ENCODE measurements at regions not wholly inside any gene's neighbourhood (a gene's known extent, or its start where the extent isn't known, plus 50 kb on each side); places are given as distances from the start of the nearest gene placed in this dataset.

DNA sequence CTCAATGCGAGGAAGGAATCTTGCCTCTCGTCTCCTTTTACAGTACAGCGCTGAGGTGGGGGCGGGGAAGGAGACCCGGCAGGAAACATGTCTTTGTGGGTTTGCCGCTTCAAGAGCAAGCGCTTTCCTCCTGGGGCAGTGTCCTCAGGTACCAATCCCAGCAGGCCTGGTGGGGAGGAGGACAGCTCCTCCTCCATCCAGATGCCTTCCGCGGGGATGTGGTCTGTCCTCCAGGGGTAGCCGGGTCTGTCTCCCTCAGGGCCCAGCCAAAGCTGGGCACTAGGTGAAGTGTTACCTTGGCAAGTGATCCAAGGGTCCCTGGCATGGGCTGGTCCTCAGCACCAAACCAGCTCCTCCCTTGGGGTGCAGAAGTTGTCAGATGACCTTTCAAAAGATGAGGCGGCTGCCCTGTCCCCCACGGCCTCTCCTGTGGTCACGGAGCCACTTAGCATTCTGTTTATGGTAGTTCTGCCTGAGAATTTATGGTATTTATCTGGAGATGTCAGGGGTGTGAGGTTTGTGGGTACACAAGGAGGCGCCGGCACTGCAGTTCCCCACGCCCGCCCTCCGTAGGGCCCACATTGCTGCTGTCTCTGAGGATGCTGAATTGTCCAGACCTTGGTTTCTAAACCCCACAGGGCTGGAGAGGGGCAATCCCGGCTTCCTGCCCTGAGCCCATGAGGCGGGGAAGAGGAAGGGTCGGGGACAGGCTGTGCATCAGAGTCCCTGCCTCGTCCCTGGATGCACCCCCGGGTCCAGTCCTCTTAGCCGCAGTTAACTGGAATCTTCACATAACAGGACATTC lies 93.5 kb upstream of the ANO1 start:
- no peak for DNase-seq
- peak overlapping the region in 3 of 4 donors; percentile 4 to 54 (median 6) for H3K27ac ChIP-seq
- no peak overlapping the region for H3K4me3 ChIP-seq
- H3K27me3 ChIP-seq = peaks cover 12 to 88% (median 40%) of the 10 kb centered on the region in 3 donors
- intact Hi-C loops (cut with DNase I) = no loop called here
- TF ChIP-seq POLR2A (IDR thresholded peaks at IDR 0.05) (no peak), CTCF (IDR thresholded peaks at IDR 0.05) (no peak), POLR2AphosphoS5 (IDR thresholded peaks at IDR 0.05) (no peak)
- H3K4me1 ChIP-seq = peaks cover 0 to 14% (median 11%) of the 10 kb centered on the region in 4 donors
- 19 to 26% methylated on average over 24 of the region's 24 CpGs for WGBS, 2 donors
- no peaks in the 10 kb centered on the region for H3K36me3 ChIP-seq
- H3K9me3 ChIP-seq = no peaks in the 10 kb centered on the region

DNA sequence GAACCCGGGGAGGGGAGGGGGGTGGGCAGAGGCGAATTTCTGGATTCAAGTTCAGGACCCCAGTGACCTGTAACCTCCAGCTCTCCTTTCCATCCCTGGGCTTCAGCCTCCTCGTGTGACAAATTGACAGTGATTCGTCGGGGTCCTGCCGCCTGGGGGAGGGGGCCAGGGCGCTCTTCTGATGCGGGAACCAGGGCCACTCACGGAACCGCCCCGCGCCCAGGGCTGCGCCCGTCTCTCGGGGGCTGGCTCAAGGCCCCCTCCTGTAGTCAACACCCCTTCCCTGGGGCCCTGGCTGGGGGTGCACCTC lies 92.8 kb upstream of the ANO1 start:
- 3 to 4% methylated on average over 15 of the region's 15 CpGs for WGBS, 2 donors
- Histone ChIP-seq H3K4me1 (peaks cover 0 to 14% (median 11%) of the 10 kb centered on the region in 4 donors), H3K36me3 (no peaks in the 10 kb centered on the region), H3K27ac (peak overlapping the region; percentile 12 to 59 (median 55)), H3K27me3 (peaks cover 12 to 82% (median 40%) of the 10 kb centered on the region in 3 donors), H3K4me3 (peak overlapping the region in 2 of 4 donors; percentile 10 to 27), H3K9me3 (no peaks in the 10 kb centered on the region)
- intact Hi-C loops (cut with DNase I) = no loop called here
- no peak for DNase-seq
- TF ChIP-seq POLR2AphosphoS5 (IDR thresholded peaks at IDR 0.05) (no peak), POLR2A (IDR thresholded peaks at IDR 0.05) (no peak), EP300 (IDR thresholded peaks at IDR 0.05) (no peak), CTCF (IDR thresholded peaks at IDR 0.05) (no peak)

- Histone ChIP-seq H3K36me3 (no peaks in the 10 kb centered on the region), H3K4me1 (peaks cover 0 to 14% (median 11%) of the 10 kb centered on the region in 4 donors), H3K27ac (peak overlapping the region; percentile 12 to 59 (median 55)), H3K9me3 (no peaks in the 10 kb centered on the region), H3K4me3 (peak overlapping the region in 3 of 4 donors; percentile 8 to 27 (median 10)), H3K27me3 (peaks cover 12 to 78% (median 40%) of the 10 kb centered on the region in 3 donors)
- no peak for DNase-seq
- intact Hi-C loops (cut with DNase I) = no loop called here
- TF ChIP-seq POLR2AphosphoS5 (IDR thresholded peaks at IDR 0.05) (no peak), CTCF (IDR thresholded peaks at IDR 0.05) (no peak), POLR2A (IDR thresholded peaks at IDR 0.05) (no peak), EP300 (IDR thresholded peaks at IDR 0.05) (no peak)
- 4 to 7% methylated on average over 75 of the region's 75 CpGs for WGBS, 2 donors
Measured at GRCh38 chr11:69985641-69986439, 92.3 kb upstream of the ANO1 start.

DNA sequence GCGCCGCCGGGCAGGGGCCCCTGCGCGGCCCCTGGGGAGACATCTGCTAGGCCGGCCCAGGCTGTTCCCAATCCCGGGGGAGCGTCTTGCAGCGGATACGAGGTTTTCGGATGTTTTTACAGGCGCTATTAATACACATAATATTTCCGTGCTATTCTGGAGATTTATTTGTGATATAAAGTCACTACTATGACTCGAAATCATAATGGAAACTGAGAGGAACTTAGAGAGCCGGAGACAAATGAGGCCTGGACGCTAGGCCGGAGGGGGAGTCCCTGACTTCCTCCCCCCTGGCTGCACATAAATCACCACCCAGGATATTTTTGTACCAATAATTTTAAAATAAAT lies 91.7 kb upstream of the ANO1 start:
- intact Hi-C loops (cut with DNase I) = no loop called here
- Histone ChIP-seq H3K4me3 (peak overlapping the region in 3 of 4 donors; percentile 8 to 27 (median 10)), H3K9me3 (no peaks in the 10 kb centered on the region), H3K36me3 (no peaks in the 10 kb centered on the region), H3K4me1 (peaks cover 0 to 14% (median 11%) of the 10 kb centered on the region in 4 donors), H3K27me3 (peaks cover 12 to 72% (median 36%) of the 10 kb centered on the region in 3 donors), H3K27ac (peak overlapping the region; percentile 12 to 59 (median 55))
- no peak for DNase-seq
- 24 to 56% methylated on average over 17 of the region's 17 CpGs for WGBS, 2 donors
- TF ChIP-seq CTCF (IDR thresholded peaks at IDR 0.05) (no peak), POLR2AphosphoS5 (IDR thresholded peaks at IDR 0.05) (no peak), POLR2A (IDR thresholded peaks at IDR 0.05) (no peak), EP300 (IDR thresholded peaks at IDR 0.05) (no peak)

Data from sigmoid colon (tissue), 6 donors.